HG02763 (cell line): ENCODE measurements at regions not wholly inside any gene's neighbourhood (a gene's known extent, or its start where the extent isn't known, plus 50 kb on each side); places are given as distances from the start of the nearest gene placed in this dataset.
"Not testable (repeated sequence)": the region's sequence is repeated elsewhere in the genome, so short reads cannot be mapped to it uniquely, and the experiment has no call there.

ENCODE experiments used
- ATAC-seq: cut with Tn5 transposase; IDR thresholded peaks from one replicate; pipeline ENCODE4 v1.9.1; 2021; ENCODE audit warnings: mild to moderate bottlenecking, moderate library complexity; ENCODE audit not compliant: unreplicated experiment

- ATAC-seq: no peak
Measured at GRCh38 chr11:96761451-96761850, 371.6 kb downstream of the JRKL start.

GRCh38 chr11:96763244-96763643, 373.4 kb downstream of the JRKL start:
- ATAC-seq: no peak

- no peak for ATAC-seq
Measured at GRCh38 chr11:96778272-96778671, 388.5 kb downstream of the JRKL start.

GRCh38 chr11:96779030-96779429, 389.2 kb downstream of the JRKL start:
- no peak for ATAC-seq

GRCh38 chr11:96781082-96781481, 391.3 kb downstream of the JRKL start:
- no peak for ATAC-seq

- no peak for ATAC-seq
Measured at GRCh38 chr11:96782632-96783031, 392.8 kb downstream of the JRKL start.

- ATAC-seq: no peak
Measured at GRCh38 chr11:96783311-96783710, 393.5 kb downstream of the JRKL start.

GRCh38 chr11:96785073-96785472, 395.3 kb downstream of the JRKL start:
- ATAC-seq: no peak

- ATAC-seq: no peak
Measured at GRCh38 chr11:96794152-96794551, 404.3 kb downstream of the JRKL start.

- ATAC-seq: no peak
Measured at GRCh38 chr11:96798445-96798844, 408.6 kb downstream of the JRKL start.

- ATAC-seq: no peak
Measured at GRCh38 chr11:96815236-96815635, 425.4 kb downstream of the JRKL start.

GRCh38 chr11:96817482-96818399, 427.9 kb downstream of the JRKL start:
- no peak for ATAC-seq

GRCh38 chr11:96827164-96827563, 437.4 kb downstream of the JRKL start:
- no peak for ATAC-seq

- ATAC-seq: no peak
Measured at GRCh38 chr11:96841792-96842191, 452.0 kb downstream of the JRKL start.

GRCh38 chr11:96842731-96843130, 452.9 kb downstream of the JRKL start:
- ATAC-seq: no peak

- no peak for ATAC-seq
Measured at GRCh38 chr11:96854425-96854824, 464.6 kb downstream of the JRKL start.

- not testable (repeated sequence) for ATAC-seq
Measured at GRCh38 chr11:96861722-96862121, 471.9 kb downstream of the JRKL start.

GRCh38 chr11:96863520-96863919, 473.7 kb downstream of the JRKL start:
- ATAC-seq: no peak

- ATAC-seq: no peak
Measured at GRCh38 chr11:96865020-96865419, 475.2 kb downstream of the JRKL start.

- ATAC-seq: no peak
Measured at GRCh38 chr11:96869207-96869606, 479.4 kb downstream of the JRKL start.

GRCh38 chr11:96875712-96876111, 485.9 kb downstream of the JRKL start:
- no peak for ATAC-seq

GRCh38 chr11:96878299-96879051, 488.7 kb downstream of the JRKL start:
- ATAC-seq: no peak
